DOHH2 (cell line): ENCODE measurements at regions not wholly inside any gene's neighbourhood (a gene's known extent, or its start where the extent isn't known, plus 50 kb on each side); places are given as distances from the start of the nearest gene placed in this dataset.

Experiments used
- EZH2phosphoT487 ChIP-seq: fragments of 200-600 bp; sonication (generic); IDR thresholded peaks from 2 replicates; pipeline ENCODE4 v1.6.1; 2017; ENCODE audit warnings: borderline replicate concordance, mild to moderate bottlenecking, antibody characterized with exemption, low read length, moderate library complexity, mixed read lengths
- TF ChIP-seq, protein P1 (sequence below): fragments of 200-600 bp; sonication (generic); IDR thresholded peaks from one replicate; pipeline ENCODE4 v1.5.1; 2014; ENCODE audit warnings: antibody characterized with exemption, mild to moderate bottlenecking, low read depth, low read length; ENCODE audit not compliant: poor library complexity, severe bottlenecking

DNA sequence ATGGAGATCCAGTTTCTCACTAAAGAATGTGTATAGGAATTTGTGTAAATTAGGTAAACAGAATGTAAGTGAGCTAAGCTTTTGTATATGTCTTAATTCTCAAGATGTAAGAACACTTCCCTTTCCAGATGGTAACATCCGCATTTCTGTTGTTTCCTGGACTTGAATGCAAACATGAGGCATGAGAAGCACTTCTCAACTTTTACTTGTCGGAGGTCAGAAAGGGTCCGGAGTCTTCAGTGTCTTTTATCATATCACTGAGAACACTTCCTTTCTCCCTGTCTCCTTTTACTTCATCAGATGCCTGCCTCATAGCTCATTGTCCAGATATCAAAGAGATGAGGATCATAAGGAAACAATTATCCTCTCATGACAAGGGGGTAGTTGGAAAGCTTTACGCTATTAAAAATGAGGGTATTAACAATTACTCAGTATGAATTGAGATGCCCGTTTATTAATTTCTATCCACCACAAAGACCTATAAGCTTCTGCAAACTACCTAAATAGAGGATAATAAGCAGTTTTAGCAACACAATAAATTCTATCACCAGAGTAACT lies 214.1 kb upstream of the FLRT2 start:
- TF ChIP-seq, protein P1, sequence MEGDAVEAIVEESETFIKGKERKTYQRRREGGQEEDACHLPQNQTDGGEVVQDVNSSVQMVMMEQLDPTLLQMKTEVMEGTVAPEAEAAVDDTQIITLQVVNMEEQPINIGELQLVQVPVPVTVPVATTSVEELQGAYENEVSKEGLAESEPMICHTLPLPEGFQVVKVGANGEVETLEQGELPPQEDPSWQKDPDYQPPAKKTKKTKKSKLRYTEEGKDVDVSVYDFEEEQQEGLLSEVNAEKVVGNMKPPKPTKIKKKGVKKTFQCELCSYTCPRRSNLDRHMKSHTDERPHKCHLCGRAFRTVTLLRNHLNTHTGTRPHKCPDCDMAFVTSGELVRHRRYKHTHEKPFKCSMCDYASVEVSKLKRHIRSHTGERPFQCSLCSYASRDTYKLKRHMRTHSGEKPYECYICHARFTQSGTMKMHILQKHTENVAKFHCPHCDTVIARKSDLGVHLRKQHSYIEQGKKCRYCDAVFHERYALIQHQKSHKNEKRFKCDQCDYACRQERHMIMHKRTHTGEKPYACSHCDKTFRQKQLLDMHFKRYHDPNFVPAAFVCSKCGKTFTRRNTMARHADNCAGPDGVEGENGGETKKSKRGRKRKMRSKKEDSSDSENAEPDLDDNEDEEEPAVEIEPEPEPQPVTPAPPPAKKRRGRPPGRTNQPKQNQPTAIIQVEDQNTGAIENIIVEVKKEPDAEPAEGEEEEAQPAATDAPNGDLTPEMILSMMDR: no peak
- TF ChIP-seq EZH2phosphoT487: no peak
